ENCODE measurements at regions not wholly inside any gene's neighbourhood (a gene's known extent, or its start where the extent isn't known, plus 50 kb on each side); places are given as distances from the start of the nearest gene placed in this dataset.

DNA sequence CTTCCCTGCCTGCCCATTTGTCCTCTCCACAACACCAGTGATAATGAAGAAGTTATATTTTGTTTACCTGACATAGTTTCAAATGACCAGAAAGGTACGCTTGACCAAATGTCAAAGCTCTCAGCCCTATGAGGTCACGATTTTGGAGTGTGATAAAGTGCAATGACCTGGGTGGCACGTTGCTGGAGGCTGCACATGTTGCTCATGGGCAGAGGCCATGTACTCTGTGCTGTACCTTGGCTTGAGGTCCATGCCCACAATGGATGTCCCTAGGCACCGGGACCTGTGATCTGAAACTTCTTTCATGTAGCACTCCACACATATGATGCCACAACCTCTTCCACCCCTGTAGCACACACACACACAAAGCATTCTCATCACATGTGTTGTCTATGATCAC is 164.0 kb upstream of the HEY2 start:
- TF ChIP-seq, protein P1, sequence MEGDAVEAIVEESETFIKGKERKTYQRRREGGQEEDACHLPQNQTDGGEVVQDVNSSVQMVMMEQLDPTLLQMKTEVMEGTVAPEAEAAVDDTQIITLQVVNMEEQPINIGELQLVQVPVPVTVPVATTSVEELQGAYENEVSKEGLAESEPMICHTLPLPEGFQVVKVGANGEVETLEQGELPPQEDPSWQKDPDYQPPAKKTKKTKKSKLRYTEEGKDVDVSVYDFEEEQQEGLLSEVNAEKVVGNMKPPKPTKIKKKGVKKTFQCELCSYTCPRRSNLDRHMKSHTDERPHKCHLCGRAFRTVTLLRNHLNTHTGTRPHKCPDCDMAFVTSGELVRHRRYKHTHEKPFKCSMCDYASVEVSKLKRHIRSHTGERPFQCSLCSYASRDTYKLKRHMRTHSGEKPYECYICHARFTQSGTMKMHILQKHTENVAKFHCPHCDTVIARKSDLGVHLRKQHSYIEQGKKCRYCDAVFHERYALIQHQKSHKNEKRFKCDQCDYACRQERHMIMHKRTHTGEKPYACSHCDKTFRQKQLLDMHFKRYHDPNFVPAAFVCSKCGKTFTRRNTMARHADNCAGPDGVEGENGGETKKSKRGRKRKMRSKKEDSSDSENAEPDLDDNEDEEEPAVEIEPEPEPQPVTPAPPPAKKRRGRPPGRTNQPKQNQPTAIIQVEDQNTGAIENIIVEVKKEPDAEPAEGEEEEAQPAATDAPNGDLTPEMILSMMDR (IDR thresholded peaks at IDR 0.05): no peak
- no peak for TF ChIP-seq EZH2 (IDR thresholded peaks at IDR 0.05; ENCODE audit: borderline replicate concordance, insufficient read depth, low read depth, low read length, poor library complexity, severe bottlenecking)
